Muscle layer of colon (tissue), 2 donors: ENCODE measurements at regions not wholly inside any gene's neighbourhood (a gene's known extent, or its start where the extent isn't known, plus 50 kb on each side); places are given as distances from the start of the nearest gene placed in this dataset.
"Not testable (repeated sequence)": the region's sequence is repeated elsewhere in the genome, so short reads cannot be mapped to it uniquely, and the experiment has no call there.

Experiments used
- H3K27ac ChIP-seq: one replicate; pipeline ENCODE4 v1.7.0; 2013; ENCODE audit warnings: low read depth, mild to moderate bottlenecking, low read length, moderate library complexity
- H3K27me3 ChIP-seq, 2 donors: one replicate each; pipeline ENCODE4 v1.7.0; 2013; ENCODE audit warnings: low read length in 2 of 2, mild to moderate bottlenecking in 2 of 2; ENCODE audit not compliant: insufficient read depth in 2 of 2, control insufficient read depth in 1 of 2
- H3K36me3 ChIP-seq: one replicate; pipeline ENCODE4 v1.7.0; 2013; ENCODE audit warnings: mild to moderate bottlenecking, low read length; ENCODE audit not compliant: insufficient read depth
- H3K4me1 ChIP-seq: one replicate; pipeline ENCODE4 v1.7.0; 2013; ENCODE audit warnings: mild to moderate bottlenecking, low read length; ENCODE audit not compliant: insufficient read depth
- H3K4me3 ChIP-seq, 2 donors: one replicate each; pipeline ENCODE4 v1.7.0; 2013; ENCODE audit warnings: low read length in 2 of 2, low read depth in 1 of 2, mild to moderate bottlenecking in 1 of 2, moderate library complexity in 1 of 2
- H3K9ac ChIP-seq: one replicate; pipeline ENCODE4 v1.7.0; 2013; ENCODE audit warnings: low read length
- H3K9me3 ChIP-seq: one replicate; pipeline ENCODE4 v1.7.0; 2013; ENCODE audit warnings: mild to moderate bottlenecking, low read length
- donor health status: abdominal sarcoma.
- donor health status: Adenocarcinoma of cecum.

GRCh38 chr2:106249157-106249828 is 55.2 kb upstream of the UXS1 start:
- not testable (repeated sequence) for H3K4me3 ChIP-seq

GRCh38 chr2:106248548-106249151 is 54.5 kb upstream of the UXS1 start:
- H3K27ac ChIP-seq, H3K9me3 ChIP-seq, H3K36me3 ChIP-seq, H3K4me3 ChIP-seq, H3K27me3 ChIP-seq, H3K4me1 ChIP-seq, H3K9ac ChIP-seq: not testable (repeated sequence)

More at GRCh38 chr2:106249157-106249828, 55.2 kb upstream of the UXS1 start:
- H3K36me3 ChIP-seq, H3K9ac ChIP-seq, H3K9me3 ChIP-seq, H3K4me1 ChIP-seq, H3K27me3 ChIP-seq, H3K27ac ChIP-seq: not testable (repeated sequence)
